GM18858 (cell line): ENCODE measurements at regions not wholly inside any gene's neighbourhood (a gene's known extent, or its start where the extent isn't known, plus 50 kb on each side); places are given as distances from the start of the nearest gene placed in this dataset.
A peak's percentile ranks its signal among the peaks of the same experiment; 100 is the strongest.

Experiments used
- ATAC-seq: cut with Tn5 transposase; IDR thresholded peaks from one replicate; pipeline ENCODE4 v1.9.1; 2021; ENCODE audit not compliant: unreplicated experiment

GRCh38 chr11:110939471-110939870 lies 227.2 kb upstream of the ARHGAP20 start:
- ATAC-seq: no peak

GRCh38 chr11:110935018-110935640 lies 222.9 kb upstream of the ARHGAP20 start:
- no peak for ATAC-seq

DNA sequence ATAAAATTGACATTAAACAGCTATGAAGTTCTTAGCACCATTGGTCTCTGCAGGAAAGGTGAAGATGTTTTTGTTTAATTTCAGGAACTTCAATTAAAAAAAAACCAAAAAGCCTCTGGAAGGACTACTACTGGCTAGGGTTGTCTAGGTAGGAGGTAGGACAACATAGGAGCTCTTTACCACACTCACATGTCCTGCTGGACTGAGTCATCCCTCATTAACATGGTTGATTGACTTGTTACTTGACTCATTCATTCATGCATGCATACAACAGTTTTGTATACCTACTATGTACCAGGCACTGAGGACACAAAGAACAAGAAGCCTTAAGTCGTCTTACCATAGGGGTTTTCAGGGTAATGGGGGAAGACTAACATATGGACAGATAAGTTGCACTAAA lies 216.9 kb upstream of the ARHGAP20 start:
- ATAC-seq: no peak

DNA sequence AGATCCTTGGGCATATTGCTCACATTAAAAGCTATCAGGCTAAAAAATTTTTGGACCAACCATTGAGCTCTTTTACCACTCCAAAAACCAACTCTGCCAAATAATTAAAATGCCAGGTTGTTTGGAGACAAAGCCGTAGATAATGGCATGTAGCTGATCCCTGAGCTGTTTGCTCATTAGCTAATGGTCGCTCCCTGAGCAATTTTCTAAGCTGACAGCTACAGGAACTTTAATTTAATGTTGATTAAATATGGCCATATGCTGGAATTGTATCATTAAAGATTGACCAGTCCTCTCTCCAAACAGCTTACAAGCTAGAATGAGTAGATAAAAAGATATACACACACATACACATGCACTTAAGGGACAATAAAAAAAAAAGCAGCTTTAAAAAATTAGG lies 216.2 kb upstream of the ARHGAP20 start:
- no peak for ATAC-seq

DNA sequence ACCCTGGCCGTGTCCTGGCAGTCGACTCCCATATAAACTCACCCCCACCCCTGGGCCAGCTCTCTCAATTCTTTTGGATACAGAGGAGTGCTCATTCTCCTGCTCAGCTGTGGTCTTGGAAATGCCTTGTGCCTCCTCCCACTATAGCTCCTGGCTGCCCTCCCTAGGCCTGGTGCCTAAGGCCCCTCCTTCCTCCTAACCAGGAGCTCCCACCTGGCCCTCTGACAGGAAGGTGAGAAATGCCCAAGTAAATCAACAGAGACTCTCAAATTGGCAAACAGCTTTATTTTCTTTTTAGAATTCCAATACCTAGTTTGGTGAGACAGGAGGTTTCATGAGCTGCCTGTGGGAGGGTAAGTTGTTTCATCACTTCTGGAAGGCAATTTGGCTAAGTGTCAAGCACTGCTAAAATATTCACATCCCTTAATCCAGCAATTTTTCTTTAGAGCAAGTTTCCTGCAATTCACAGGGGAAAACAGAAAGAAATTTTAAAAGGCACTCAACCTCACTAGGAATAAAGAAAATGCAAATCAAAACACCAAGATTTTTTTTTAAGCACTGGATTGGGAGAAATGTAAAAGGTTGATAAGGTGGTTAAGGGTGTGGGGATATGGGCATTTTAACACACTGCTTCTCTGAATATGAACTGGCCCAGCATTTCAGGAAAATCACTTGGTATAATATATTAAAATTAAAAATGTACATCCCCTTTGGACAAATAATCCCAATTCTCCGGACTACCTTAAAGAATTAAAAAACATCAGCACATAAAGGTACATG lies 209.7 kb upstream of the ARHGAP20 start:
- ATAC-seq: no peak

- ATAC-seq: peak; percentile 38
Observed at GRCh38 chr11:110919241-110919922, 207.1 kb upstream of the ARHGAP20 start.

- no peak for ATAC-seq
Observed at GRCh38 chr11:110918351-110918750, 206.1 kb upstream of the ARHGAP20 start.

GRCh38 chr11:110912437-110912836 lies 200.2 kb upstream of the ARHGAP20 start:
- ATAC-seq: no peak

DNA sequence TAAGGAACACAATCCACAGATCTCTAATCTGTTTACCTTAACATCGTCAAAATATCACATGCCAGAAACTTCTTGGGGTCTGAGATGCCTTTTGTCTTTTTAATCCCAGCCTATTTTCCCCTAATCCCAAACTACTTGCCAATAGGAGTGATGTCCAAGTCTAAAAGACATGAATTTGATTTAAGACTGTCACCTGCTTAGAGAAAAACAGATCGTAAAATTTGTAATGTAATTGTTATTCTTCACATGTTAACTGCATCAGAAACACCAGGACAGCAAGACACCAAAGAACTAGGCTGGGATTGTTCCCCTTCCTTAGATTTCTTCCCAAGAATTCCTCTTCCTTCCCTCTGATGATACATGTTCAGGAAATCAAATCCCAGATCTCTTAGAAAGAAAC lies 198.1 kb upstream of the ARHGAP20 start:
- ATAC-seq: no peak

GRCh38 chr11:110909336-110909735 lies 197.1 kb upstream of the ARHGAP20 start:
- no peak for ATAC-seq

DNA sequence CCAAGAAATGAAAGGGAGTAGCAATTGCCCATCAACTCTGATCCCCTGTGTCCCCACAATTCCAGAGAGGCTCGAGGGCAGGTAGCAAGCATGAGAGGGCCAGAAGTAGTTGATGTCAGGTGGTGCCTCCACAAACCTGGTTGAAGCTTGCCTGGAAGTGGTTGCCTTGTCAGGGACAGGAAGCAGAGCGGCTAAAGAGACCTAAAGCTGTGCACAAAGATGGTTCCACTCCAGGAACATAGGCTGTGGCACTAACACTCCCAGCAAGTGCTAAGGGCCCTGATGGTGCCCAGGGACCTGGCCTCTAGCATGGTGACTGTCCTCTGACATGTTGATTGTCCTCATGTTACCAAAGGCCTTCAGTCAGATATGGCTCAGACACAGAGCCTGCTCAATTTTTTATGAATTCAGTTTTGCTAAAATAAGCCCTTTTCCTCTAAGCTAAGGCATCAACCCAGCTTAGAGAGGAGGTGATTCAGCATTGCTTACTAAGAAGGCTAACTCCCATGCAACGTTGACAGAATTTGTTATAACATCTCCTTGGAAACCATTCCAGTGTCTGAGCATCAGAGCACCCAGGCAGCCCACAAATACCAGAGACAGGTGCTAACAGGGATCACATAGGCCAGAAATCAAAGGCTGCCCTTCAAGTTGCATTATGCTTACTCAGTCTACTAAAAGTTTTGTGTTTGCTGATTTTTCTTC lies 196.3 kb upstream of the ARHGAP20 start:
- ATAC-seq: no peak

DNA sequence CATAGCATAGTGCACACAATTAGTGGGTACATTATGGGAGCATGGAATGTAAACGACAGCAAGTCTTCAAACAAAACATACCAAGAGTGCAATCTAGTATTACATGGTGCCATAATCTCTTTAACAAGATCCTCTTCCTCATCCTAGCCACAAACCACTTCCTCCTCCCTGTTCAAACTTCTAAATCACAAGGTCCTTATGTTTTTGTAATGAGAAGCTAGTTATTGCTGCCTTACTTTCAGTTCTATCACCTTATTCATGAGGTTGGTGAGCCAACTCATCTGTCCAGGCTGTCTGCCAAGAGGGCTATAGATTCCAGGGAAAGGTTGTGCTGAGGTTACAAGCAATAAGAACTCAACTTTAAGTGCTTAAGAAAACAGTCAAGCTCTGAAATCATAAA lies 195.4 kb upstream of the ARHGAP20 start:
- no peak for ATAC-seq

- no peak for ATAC-seq
Observed at GRCh38 chr11:110903830-110904229, 191.6 kb upstream of the ARHGAP20 start.

DNA sequence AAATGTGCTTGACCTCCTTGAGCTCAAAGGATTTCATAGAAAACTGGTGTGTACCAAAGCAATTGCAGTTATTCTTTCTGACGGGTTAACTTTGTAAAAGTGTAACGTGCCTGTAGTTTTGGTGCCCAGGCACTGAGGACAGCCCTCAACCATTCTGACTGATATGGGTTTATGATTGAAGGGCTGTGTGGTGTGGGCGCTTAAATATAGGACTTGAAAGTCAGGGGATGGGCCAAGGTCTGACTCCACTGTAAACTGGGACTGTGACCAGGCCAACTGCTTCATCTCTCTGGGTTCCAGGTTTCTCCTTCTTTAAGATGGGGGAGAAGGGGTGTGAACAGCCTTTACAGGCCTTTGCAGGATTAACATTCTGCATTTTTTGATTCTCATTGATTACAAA lies 191.1 kb upstream of the ARHGAP20 start:
- no peak for ATAC-seq

DNA sequence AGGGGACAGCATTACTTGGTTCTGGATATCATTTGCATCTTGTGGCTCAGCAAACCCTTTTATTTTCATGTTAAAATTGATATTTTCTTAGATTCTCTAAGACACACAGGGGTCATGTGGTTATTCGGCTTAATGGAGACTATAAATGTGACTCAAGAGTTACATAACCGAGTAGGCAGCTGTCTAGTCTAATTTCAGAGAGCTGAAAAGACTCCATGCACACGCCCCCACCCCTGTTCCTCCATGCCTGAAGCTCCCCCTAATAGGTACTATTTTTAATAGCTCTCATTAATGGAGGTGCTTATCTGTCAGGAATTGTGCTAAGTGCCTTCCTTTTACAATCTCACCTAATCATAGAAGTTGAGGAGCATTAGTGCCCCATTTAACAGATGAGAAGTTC lies 189.2 kb upstream of the ARHGAP20 start:
- ATAC-seq: no peak

DNA sequence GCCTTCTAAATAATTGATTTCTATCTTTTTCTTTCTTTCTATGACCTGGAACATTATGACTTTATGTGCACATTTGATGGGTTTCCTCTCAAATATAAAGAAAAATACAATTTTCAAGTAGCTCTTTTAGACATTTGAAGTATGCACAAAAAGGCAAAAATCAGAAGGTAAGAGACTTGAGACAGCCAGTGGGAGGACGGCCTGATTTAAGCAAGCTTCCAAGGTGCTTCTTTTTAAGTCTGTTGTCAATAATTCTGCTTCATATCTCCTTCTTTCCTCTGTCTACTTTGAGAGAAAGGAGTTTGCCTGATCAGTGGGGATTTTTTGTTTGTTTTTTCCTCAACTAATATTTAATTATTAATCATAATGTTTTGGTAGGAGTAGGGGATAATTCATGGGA lies 188.2 kb upstream of the ARHGAP20 start:
- ATAC-seq: no peak

GRCh38 chr11:110897035-110897434 lies 184.8 kb upstream of the ARHGAP20 start:
- no peak for ATAC-seq

DNA sequence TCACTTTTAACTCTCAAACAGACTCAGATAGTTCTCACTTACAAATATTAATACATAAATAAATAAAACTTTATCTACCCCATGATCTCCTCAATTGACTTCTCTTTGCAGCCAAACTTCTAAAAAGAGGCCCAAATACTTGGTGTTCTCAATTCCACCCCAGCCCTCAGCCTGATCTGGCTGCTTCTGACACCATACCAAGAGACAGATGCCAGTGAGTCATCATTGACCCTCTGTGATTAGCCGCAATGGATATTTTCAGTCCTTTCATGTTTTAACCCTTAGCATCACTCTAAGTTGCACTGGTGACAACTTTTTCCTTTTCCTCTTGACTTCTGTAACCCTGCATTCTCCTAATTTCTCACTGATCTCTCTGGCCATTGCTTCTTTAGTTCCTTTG lies 184.1 kb upstream of the ARHGAP20 start:
- ATAC-seq: no peak

DNA sequence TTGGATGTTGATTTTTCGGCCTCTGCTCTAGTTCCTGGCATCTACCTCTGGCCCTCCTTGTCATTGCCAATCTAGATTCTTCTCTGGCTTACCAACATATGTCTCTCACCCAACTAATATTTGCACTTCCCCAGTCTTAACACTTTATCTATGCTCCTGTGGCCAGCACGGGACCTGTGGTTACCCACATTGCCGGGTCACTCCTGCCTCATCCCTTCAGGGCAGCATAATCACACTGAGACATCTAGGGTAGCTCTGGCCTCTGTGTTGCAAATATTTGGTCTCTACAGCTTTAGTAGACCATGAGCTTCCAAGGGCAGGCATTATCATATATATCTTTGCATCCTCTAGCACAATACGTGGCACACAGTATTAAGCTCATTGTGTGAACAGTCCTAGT lies 182.0 kb upstream of the ARHGAP20 start:
- ATAC-seq: no peak

DNA sequence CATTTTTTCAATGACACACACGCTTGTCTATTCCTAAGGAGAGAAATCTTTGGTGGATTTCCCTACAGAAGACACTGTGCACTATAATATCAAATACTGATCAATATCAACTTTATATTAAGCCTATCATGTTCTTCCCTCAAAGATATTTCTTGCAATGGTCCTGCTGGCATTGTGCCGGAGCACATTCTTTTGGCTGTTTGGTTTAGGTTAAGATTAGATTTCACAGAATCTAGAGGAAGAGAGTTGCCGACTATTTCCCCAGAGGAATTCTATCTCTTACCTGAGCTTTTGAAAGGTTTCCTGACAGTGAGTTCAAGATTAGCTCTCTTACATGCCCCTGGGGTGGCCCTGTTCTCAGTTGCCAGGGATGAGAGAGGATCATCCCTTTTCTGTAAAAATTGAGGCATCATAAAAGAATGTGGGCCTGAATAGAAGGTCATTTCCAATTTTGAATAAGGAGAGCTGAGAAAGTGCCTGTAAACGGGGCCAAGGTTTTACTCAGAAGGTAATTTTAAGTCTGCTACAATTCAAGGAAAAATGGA lies 180.6 kb upstream of the ARHGAP20 start:
- no peak for ATAC-seq

DNA sequence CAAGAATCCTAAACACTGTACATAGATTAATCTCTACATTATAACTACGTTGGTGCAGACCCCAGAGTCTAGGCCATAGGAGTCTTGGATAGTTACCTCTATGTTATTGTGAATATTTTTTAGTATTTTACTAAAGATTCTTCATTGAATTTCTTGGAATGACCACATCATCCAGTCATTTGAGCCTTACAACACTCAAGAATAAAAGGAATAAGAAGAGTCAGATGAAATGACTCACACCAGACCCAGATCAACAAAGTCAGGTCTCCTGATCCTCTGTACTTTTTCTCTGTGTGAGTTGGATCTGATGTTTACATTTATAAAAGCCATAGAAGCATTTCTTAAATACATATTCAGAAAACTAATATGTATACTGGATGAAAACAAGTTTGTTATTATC lies 179.2 kb upstream of the ARHGAP20 start:
- ATAC-seq: no peak
